GM19395 (cell line): ENCODE measurements at regions not wholly inside any gene's neighbourhood (a gene's known extent, or its start where the extent isn't known, plus 50 kb on each side); places are given as distances from the start of the nearest gene placed in this dataset.
"Not testable (repeated sequence)": the region's sequence is repeated elsewhere in the genome, so short reads cannot be mapped to it uniquely, and the experiment has no call there.

ENCODE experiments used
- ATAC-seq: cut with Tn5 transposase; IDR thresholded peaks from one replicate; pipeline ENCODE4 v1.9.1; 2021; ENCODE audit warnings: mild to moderate bottlenecking, moderate library complexity; ENCODE audit not compliant: unreplicated experiment

DNA sequence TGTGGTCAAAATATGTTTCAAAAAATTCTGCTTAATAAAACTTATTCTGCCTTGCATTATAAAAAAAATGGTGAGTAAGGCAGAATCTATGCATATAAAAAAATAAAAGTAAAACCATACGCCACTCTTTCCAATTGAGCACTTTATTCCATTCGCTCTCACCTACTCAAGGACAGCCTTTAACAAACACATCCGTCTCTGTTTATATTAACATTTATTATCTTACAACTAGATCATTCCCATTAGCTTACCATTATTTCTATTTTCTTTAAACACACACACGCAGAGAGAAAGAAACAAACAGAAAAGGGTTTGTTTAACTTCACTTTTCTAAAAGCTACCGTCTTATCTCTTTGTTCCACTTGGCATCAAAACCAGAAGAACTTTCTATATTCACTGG, 598.9 kb upstream of the CHRM3 start:
- ATAC-seq, result no peak

DNA sequence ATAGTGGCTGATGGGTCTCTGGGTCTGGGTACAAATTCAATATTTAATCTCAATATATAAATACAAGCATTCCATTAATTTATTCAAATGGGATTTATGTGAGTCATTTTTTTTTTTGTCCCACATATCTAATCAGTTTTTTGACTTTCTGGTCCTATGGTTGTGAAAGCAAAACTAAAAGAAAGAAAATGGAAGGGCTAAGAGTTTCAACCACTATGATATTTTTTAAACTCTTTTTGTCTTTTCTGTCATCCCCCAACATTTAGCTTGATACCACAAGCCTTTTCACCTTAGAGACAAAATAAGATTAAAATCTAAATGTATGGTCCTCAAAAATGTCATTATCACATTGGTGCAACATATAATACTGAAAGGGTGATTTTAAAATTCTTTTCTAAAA, 602.7 kb upstream of the CHRM3 start:
- no peak for ATAC-seq

DNA sequence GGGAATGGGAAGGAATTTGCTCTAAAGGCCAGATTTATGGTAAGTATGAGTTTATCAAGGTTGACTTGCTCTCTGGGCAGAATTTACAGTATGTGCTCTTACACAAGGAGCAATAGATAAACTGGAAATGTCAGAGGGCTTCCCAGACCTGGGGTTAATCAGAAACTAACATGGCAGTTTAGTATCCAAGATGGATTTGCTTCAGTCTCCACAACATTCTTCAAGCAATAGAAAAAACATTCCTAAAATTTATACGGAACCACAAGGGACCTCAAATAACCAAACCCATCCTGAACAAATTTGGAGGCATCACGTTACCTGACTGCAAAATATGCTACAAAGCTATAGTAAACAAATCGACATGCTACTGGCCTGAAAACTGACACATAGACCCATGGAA, 606.7 kb upstream of the CHRM3 start:
- ATAC-seq, result no peak

DNA sequence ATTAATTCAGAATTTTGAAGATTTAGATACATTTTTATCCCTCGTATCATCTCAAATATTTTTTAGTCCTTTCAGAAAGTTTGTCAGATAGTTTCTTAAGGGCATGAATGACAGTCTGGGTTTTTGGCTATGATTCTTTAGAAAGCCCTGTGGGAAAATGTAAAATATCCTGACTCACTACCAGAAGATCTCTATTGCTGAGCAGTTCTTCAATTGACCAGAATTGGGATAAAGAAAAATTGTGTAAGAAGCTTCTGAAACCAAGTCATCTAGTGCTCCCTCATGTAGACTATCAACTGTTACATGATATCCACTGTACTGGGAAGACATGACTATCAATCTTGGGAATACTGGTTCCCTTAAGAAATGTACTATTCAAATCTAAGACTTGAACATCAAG, 608.3 kb upstream of the CHRM3 start:
- ATAC-seq, result no peak

DNA sequence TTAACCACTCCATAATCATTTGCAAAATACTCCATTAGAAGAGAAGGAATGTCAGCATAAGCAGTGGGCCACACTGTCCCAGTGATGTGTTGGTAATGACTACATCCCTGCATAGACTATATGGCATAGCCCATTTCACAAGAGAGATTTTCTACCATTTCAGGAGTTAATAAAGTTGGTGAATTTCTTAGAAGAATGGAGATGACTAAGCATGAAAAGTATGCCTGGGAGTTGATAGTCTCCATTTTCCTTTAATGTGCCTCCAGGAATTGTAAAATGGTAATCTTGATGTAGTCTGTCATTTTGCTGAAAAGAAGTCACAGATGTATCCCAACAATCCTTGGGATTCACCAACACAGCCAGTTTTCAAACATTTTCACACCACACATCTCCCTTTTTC, 608.8 kb upstream of the CHRM3 start:
- no peak for ATAC-seq

DNA sequence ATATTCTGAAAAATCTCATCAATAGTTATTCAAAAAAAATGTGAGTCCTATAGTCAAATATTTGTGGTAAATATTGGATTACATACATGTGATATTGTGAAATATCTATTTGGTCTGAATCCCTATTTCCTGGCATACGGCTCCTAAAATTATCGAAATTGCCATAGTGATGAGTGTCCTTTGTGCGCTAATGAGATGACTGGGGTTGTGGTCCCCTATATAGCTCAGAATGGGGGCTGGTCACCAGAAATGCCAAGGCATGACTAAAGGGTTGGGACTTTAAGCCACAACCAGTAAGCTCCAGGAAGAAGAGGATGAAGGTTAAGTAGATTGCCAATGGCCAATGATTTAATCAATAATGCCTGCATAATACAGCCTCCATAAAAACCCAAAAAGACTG, 610.2 kb upstream of the CHRM3 start:
- ATAC-seq, result no peak

DNA sequence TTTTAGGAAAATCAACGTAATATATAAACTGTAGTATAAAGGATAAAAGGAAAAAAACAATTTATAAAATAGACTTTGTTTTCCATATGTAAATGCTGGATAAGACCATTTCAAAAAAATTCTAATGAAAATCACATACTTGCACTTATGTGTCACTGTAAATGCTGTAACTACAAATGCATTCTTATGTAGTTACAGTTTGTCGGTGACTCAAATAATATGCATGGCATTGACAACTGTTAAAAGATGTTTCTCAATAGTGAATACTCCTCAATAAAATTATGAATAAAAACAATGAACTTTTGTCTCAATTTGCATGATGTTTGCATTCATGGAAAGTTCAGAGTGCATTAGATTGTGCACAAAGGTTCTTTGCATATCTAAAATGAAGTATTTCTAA, 614.0 kb upstream of the CHRM3 start:
- ATAC-seq, result no peak

DNA sequence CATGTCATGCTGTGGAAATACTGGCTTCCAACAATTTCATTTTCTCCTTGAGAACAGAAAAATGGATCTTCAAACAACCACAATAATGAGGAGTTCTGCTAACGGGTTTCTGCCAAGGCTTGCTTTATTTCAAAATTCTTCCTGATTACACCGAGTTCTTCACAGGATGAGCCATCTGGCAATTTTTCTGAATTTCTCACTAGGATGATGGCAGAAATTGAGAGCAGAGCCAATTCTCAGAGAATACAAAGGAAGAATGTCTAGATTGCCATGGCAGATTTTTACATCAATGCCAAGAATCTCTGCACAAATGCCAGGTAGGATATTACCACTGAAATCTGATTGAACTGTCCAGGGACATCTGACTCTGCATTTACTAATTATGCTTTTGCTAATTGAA, 619.0 kb upstream of the CHRM3 start:
- ATAC-seq, result no peak

DNA sequence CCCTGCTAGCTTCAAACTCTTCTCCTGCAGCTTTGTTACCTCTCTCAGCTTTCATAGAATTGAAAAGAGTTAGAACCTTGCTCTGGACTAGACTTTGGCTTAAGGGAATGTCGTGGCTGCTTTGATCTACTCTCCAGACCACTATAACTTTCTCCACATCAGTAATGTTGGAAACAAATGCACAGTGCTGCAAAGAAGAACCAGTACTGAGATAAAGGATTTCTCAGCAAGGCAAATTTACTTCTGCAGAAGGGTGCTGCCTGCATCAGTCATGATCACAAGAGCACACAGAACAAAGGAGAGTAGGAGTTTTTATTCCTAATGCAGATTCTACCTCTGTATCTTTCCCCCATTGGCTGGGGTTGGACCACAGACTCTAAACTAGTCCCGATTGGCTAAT, 621.6 kb upstream of the CHRM3 start:
- ATAC-seq, result no peak

DNA sequence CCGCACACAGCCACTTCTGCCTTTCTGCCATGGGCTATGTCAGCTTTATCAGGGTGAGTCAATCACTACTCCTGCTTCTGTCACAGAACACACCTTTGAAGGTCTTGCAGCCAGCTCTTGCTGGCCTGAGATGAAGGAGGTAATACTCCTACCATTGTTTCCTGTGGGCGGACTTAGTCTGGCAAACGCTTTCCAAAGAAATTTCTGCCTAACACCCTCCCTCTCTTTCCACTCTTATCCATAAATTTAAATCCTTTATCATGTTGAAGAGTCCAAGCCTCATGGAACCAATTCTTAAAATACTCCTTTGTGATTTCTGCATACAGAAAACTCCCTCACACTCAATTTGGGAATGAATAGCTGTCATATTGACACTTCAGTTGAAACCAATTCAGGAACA, 633.1 kb upstream of the CHRM3 start:
- ATAC-seq, result no peak

DNA sequence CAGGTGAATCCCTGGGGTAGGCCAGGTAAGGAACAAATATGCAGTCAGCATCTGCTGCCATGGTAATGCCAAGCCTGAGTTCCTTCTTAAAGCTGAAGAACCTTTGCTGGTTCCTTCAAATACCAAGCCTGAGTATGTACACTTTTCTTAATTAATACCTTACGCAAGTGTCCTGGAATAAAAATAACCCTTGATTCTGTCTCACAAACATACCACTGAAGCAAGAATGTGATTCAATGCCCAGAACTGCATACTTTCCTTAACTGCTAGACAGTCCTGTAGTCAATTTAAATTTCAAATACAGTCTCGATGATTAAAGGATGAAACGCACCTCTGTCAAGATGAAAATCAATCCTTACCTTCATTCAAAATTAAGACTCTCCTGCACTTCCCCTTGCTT, 634.0 kb upstream of the CHRM3 start:
- ATAC-seq, result no peak

DNA sequence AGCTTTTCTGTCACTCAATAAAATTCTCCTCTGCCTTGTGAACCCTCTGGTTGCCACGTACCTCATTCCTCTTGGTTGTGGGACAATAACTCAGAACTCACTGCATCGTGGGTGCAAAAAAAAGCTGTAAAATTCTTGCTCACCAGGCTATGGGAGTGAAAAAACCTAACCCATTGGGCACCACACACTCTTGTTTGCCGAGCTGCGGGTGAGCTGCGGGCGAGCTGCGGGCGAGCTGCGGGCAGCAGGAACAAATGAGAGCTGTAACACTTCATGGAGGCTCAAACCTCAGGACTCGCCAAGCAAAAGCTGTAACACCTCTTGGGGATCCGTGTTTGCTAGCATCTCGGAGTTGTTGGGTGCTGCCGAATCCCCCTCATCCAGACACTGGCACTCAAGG, 641.3 kb upstream of the CHRM3 start:
- ATAC-seq, result no peak

DNA sequence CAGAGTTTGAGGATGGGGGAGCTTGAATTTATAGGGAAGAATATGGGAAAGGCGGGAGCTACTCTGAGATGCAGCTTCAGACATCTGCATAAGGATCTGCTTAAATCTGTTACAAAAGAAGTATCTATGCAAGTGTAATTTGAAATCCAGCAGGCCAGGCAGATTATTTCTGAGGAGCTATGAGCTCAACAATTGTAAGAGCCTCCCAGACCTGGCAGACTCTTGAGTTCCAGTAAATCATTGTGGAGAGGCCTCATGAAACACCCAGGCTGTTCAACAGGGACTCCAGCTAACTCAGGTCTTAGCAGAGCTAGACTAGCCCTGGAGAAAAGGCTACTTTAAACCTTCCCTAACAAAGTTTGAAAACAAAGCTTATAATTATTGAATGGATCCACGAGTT, 647.5 kb upstream of the CHRM3 start:
- ATAC-seq, result no peak

DNA sequence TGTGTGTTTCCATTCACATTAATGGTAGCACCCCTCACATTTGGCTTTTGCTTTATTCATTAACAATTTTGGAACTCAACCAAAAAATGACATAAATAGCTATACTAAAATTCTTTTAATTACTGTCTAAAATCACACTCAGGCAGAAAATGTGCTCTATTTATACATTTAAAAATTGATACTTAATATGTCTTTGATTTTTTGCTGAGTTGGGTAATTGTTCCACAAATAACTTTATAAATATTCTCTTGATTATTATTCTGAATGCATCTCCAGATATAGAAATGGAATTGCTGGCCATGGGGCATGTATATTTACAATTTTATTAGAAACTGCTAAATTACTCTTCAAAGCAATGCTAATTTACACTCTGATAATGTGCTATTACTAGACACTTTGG, 658.7 kb upstream of the CHRM3 start:
- no peak for ATAC-seq

DNA sequence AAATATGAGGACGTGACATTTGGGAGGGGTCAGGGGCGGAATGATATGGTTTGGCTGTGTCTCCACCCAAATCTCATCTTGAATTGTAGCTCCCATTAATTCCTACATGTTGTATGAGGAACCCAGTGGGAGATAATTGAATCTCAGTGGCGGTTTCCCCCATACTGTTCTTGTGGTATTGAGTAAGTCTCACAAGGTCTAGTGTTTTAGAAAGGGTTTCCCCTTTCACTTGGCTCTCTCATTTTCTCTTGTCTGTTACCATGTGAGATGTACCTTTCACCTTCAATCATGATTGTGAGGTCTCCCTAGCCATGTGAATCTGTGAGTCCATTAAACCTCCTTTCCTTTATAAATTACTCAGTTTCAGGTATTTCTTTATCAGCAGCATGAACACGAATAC, 663.6 kb upstream of the CHRM3 start:
- ATAC-seq, result no peak

DNA sequence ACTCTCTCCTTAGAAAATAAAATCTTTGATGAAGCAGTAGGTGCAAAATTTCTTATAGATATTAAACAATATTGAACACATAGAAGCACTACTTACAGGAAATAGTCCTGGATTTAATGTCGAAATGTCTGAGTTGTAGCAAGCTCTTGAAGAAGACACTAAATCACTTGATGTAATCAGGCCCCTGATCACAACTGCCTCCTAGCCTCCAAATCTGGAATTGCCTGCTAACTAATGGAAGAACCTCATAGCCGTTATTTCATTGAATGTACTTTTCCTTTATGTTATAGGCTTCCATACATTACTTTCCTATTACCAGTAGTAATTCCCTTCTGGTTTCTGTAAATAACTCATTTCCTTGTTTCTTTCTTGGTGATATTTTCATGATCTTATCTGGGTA, 675.7 kb upstream of the CHRM3 start:
- no peak for ATAC-seq

DNA sequence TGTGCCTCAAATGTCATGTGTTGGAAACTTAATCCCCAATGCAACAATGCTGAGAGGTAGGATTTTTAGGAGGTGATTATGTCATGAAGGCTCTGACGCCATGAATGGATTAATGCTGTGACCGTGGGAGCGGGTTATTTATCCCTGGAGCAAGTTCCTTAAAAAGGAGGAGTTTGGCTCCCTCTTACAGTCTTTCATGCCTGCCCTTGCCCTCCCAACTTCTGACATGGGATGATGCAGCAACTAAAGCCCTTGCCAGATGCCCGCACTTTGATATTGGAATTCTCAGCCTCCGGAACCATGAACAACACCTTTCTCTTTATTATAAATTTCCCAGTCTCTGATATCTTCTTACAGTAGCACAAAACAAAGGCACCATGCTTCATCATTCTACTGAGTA, 685.3 kb upstream of the CHRM3 start:
- no peak for ATAC-seq

DNA sequence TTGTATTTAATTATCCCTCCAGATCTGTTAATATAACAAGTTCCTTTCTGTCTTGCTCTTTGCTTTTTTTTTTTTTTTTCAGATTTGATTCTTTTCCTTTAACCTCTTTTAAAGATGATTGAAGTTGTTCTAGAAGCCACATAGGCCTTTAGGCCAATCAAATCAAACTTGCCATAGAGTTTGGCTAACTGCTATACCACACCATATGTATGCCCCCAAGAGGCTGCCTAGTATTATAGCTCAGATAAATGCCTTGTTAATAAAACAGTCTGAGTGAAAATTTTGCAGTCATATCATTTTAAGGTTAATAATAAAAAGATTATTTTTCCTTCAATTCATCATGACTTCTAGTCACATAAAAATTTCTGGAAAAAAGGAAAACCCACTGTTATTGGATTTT, 696.0 kb upstream of the CHRM3 start:
- ATAC-seq, result no peak

DNA sequence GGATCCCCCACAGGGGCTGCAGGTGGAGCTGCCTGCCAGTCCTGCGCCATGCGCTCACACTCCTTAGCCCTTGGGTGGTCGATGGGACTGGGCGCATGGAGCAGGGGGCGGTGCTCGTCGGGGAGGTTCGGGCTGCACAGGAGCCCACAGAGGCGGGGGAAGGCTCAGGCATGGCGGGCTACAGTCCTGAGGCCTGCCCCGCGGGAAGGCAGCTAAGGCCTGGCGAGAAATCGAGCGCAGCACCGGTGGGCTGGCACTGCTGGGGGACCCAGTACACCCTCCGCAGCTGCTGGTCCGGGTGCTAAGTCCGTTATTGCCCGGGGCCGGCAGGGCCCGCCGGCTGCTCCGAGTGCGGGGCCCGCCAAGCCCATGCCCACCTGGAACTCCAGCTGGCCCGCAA, 701.8 kb upstream of the CHRM3 start:
- not testable (repeated sequence) for ATAC-seq

DNA sequence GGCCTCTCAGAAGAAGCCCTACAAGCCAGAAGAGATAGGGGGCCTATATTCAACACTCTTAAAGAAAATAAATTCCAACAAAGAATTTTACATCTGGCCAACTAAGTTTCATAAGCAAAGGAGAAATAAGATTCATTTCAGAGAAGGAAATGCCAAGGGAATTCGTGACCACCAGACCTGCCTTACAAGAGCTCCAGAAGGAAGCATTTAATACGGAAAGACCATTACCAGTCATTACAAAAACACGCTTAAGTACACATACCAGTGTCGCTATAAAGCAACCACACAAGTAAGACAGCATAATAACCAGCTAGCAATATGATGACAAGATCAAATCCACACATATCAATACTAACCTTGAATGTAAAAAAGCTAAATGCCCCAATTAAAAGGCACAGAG, 704.9 kb upstream of the CHRM3 start:
- no peak for ATAC-seq

DNA sequence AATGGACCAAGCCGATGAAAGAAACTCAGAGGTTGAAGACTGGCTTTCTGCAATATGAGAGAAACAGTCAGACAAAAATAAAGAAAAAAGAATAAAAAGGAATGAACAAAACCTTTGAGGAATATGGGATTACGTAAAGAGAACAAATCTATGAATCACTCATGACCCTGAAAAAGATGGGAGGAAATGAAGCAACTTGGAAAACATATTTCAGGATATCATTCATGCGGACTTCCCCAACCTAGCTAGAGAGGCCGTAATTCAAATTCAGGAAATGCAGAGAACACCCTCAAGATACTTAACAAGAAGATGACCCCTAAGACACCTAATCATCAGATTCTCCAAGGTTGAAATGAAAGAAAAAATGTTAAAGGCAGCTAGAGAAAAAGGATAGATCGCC, 705.3 kb upstream of the CHRM3 start:
- ATAC-seq, result no peak

DNA sequence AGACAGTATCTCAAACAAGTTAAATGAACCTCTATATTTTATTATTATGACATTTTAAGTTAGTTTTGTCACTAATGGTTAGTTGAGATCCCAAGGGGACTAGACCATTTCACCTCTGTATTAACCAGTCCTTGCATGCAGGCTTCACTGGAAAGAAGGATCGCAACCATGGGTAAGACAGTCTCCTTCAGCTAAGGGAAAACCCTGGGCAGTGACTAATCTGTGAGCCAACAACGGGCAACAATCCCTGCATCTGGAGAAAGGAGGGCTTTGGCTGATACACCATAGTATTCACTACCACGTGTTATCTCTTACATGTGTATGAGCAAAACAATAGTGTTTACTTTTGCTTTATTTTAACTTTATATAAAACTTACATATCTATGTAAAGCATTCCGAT, 708.8 kb upstream of the CHRM3 start:
- ATAC-seq, result no peak

DNA sequence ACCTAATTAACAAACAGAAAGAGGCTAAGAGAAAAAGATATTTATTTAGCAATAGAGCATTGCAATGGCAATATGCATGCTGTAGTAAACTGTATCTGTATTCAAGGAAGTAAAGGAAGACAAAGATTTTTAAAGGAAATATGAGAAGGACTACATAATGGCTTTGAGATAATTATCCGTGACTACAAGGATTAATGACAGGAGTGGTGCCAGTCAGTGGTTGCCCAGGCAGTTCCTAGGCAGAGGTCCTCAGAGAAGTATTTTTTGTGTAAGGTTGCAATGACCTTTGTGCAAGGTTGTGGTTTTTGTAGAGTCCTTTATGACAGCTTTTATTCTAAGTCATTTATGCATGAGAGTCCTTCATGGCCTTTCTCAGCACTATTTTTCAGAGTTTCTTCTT, 711.1 kb upstream of the CHRM3 start:
- no peak for ATAC-seq

DNA sequence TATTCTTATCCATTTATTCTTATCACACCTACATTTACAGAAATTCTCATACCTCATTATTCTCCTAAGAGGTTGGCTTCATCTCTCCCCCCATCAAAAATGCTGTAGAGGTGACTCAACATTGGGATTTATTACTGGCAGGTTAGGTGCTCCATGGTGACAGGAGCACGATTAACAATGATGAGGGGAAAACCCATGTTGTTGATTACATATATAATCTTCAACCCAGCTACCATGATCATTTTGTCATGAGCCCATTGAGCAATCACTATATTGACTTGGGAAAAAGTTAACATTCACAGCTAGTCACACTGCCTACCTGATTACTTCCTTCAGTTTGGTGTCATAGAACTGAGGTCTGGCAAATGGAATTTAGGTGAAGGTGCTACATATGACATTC, 712.1 kb upstream of the CHRM3 start:
- ATAC-seq, result no peak
